ENCODE measurements at regions not wholly inside any gene's neighbourhood (a gene's known extent, or its start where the extent isn't known, plus 50 kb on each side); places are given as distances from the start of the nearest gene placed in this dataset.

GRCh38 chr3:94459167-94459566, 396.3 kb downstream of the NSUN3 start:
- no peak for TF ChIP-seq GATA2 (IDR thresholded peaks at IDR 0.05; ENCODE audit: low read depth, low read length)
- no peak for TF ChIP-seq GATA3 (IDR thresholded peaks at IDR 0.05; ENCODE audit: low read depth, low read length)
